Panc1 (cell line): ENCODE measurements at regions not wholly inside any gene's neighbourhood (a gene's known extent, or its start where the extent isn't known, plus 50 kb on each side); places are given as distances from the start of the nearest gene placed in this dataset.
"Not testable (repeated sequence)": the region's sequence is repeated elsewhere in the genome, so short reads cannot be mapped to it uniquely, and the experiment has no call there.

Experiments
- ATAC-seq: fragments of 200-7000 bp; cut with Tn5 transposase; 2 replicates; pipeline ENCODE4 v1.9.1; 2020; ENCODE audit warnings: mild to moderate bottlenecking, moderate library complexity
- BruUV-seq: library from RNA; stranded (reverse); fragments of 400-500 nt; replicated peaks from 2 replicates; lab custom pipeline; 2021; lab: Mats Ljungman, UMichigan
- CTCF ChIA-PET: fragments of 300-600 bp; sonication (Branson Sonifier 250); formaldehyde crosslinking; loops from one replicate; lab custom pipeline; 2022; ENCODE audit warnings: antibody characterized with exemption; lab: Charles Lee
- POLR2A ChIA-PET: fragments of 300-600 bp; sonication (Branson Sonifier 250); formaldehyde crosslinking; loops from one replicate; lab custom pipeline; 2022; ENCODE audit warnings: antibody characterized with exemption; lab: Charles Lee
- DNase-seq: peaks from one replicate; pipeline ENCODE4 v3.0.0-alpha.2; 2010; ENCODE audit warnings: low read depth, low spot score
- H3K27ac ChIP-seq: 2 replicates; pipeline ENCODE4 v1.5.1; 2011; ENCODE audit warnings: mild to moderate bottlenecking, low read length, inconsistent platforms
- H3K27me3 ChIP-seq: fragments of 200-500 bp; sonication (Bioruptor generic); 2 replicates; pipeline ENCODE4 v1.6.0; 2014; ENCODE audit warnings: low read length, inconsistent platforms; ENCODE audit not compliant: control insufficient read depth, insufficient read depth
- H3K36me3 ChIP-seq: fragments of 200-500 bp; sonication (Bioruptor generic); 2 replicates; pipeline ENCODE4 v1.5.1; 2014; ENCODE audit warnings: inconsistent platforms, mild to moderate bottlenecking, low read length, moderate library complexity; ENCODE audit not compliant: control insufficient read depth, insufficient read depth
- H3K4me1 ChIP-seq: 2 replicates; pipeline ENCODE4 v1.5.1; 2011; ENCODE audit warnings: inconsistent platforms, mild to moderate bottlenecking, low read length, moderate library complexity; ENCODE audit not compliant: control insufficient read depth, insufficient read depth
- H3K4me3 ChIP-seq, 2 experiments: 2 replicates each; pipeline ENCODE4 v1.5.1; 2011 to 2012; ENCODE audit warnings: low read depth in 2 of 2, low read length in 2 of 2, mild to moderate bottlenecking in 2 of 2, inconsistent platforms in 1 of 2, moderate library complexity in 1 of 2
- H3K9me3 ChIP-seq: fragments of 200-500 bp; sonication (Bioruptor generic); 2 replicates; pipeline ENCODE4 v1.5.1; 2014; ENCODE audit warnings: low read depth, mild to moderate bottlenecking, inconsistent platforms, low read length, moderate library complexity; ENCODE audit not compliant: control insufficient read depth, insufficient read depth
- CTCF ChIP-seq: fragments of 450-650 bp; IDR thresholded peaks from 2 replicates; pipeline ENCODE4 v1.5.1; 2017; ENCODE audit warnings: mild to moderate bottlenecking
- POLR2AphosphoS5 ChIP-seq: IDR thresholded peaks from 2 replicates; pipeline ENCODE4 v1.6.1; 2012; ENCODE audit warnings: mild to moderate bottlenecking, low read depth, low read length, moderate library complexity
- REST ChIP-seq, 2 experiments: IDR thresholded peaks; 2 replicates each; pipeline ENCODE4 v1.6.1; 2011 to 2012; ENCODE audit warnings: low read depth in 2 of 2, control low read depth in 1 of 2, low read length in 1 of 2, mild to moderate bottlenecking in 1 of 2, moderate library complexity in 1 of 2; ENCODE audit not compliant: insufficient read depth in 1 of 2
- SIN3A ChIP-seq: IDR thresholded peaks from 2 replicates; pipeline ENCODE4 v1.6.1; 2012; ENCODE audit warnings: low read depth, mild to moderate bottlenecking, low read length, moderate library complexity, borderline replicate concordance; ENCODE audit not compliant: insufficient read depth
- TCF7L2 ChIP-seq: IDR thresholded peaks from 2 replicates; pipeline ENCODE4 v1.6.1; 2011; ENCODE audit warnings: mild to moderate bottlenecking, low read depth, low read length, inconsistent platforms
- in situ Hi-C: cut with HindIII; loops from 2 replicates; pipeline ENCODE4 v1.10.0; 2016; ENCODE audit warnings: low sequenced_read_pairs, low pct_unique_long_range_greater_than_20kb
- intact Hi-C: fragments of 100-400 bp; cut with micrococcal nuclease; formaldehyde crosslinking; loops from one replicate; pipeline ENCODE4 v1.10.0; 2022; ENCODE audit not compliant: unreplicated experiment

GRCh38 chr2:195146761-195147541 lies 510.1 kb upstream of the SLC39A10 start:
- Histone ChIP-seq H3K36me3 (no peaks in the 10 kb centered on the region), H3K4me1 (no peaks in the 10 kb centered on the region), H3K9me3 (no peaks in the 10 kb centered on the region), H3K4me3 (no peak overlapping the region), H3K27me3 (no peaks in the 10 kb centered on the region), H3K27ac (no peak overlapping the region)
- intact Hi-C loops (no loop called here), in situ Hi-C loops (no loop called here)
- BruUV-seq = no TSS peak
- ChIA-PET CTCF (no interaction called here), POLR2A (no interaction called here)
- no peak for ATAC-seq
- no peak for DNase-seq
- TF ChIP-seq TCF7L2 (no peak), REST (IDR thresholded peaks at IDR 0.05; ENCODE audit: insufficient read depth in 1 of 2, low read depth in 2 of 2, low read length in 1 of 2) (no peak), POLR2AphosphoS5 (no peak), CTCF (no peak), SIN3A (no peak)

GRCh38 chr2:195138435-195138834 lies 518.6 kb upstream of the SLC39A10 start:
- ChIA-PET CTCF (no interaction called here), POLR2A (no interaction called here)
- in situ Hi-C loops (no loop called here), intact Hi-C loops (no loop called here)
- Histone ChIP-seq H3K36me3 (no peaks in the 10 kb centered on the region), H3K27ac (no peak overlapping the region), H3K4me3 (no peak overlapping the region), H3K4me1 (no peaks in the 10 kb centered on the region), H3K9me3 (no peaks in the 10 kb centered on the region), H3K27me3 (no peaks in the 10 kb centered on the region)
- no peak for TF ChIP-seq POLR2AphosphoS5
- no peak for TF ChIP-seq TCF7L2
- no peak for TF ChIP-seq SIN3A
- TF ChIP-seq CTCF = no peak
- no peak for TF ChIP-seq REST (IDR thresholded peaks at IDR 0.05; ENCODE audit: insufficient read depth in 1 of 2, low read depth in 2 of 2, low read length in 1 of 2)
- DNase-seq (no peak), ATAC-seq (no peak)
- BruUV-seq = no TSS peak

GRCh38 chr2:195125889-195126288 lies 531.1 kb upstream of the SLC39A10 start:
- CTCF ChIA-PET, H3K27me3 ChIP-seq, in situ Hi-C loops, H3K9me3 ChIP-seq, H3K36me3 ChIP-seq, H3K27ac ChIP-seq, POLR2A ChIA-PET, intact Hi-C loops, BruUV-seq, H3K4me1 ChIP-seq, DNase-seq, H3K4me3 ChIP-seq, ATAC-seq: not testable (repeated sequence)
